ACC112 (cell line): ENCODE measurements at regions not wholly inside any gene's neighbourhood (a gene's known extent, or its start where the extent isn't known, plus 50 kb on each side); places are given as distances from the start of the nearest gene placed in this dataset.

Experiments used
- H2AFZ ChIP-seq: fragments of 200-600 bp; sonication (generic); one replicate; pipeline ENCODE4 v1.6.0; 2017; ENCODE audit warnings: antibody characterized with exemption, low read length; ENCODE audit not compliant: unreplicated experiment
- H3K27ac ChIP-seq: fragments of 200-600 bp; sonication (generic); 2 replicates; pipeline ENCODE4 v1.5.1; 2014; ENCODE audit warnings: low read depth, mild to moderate bottlenecking, antibody characterized with exemption, low read length, moderate library complexity
- H3K27me3 ChIP-seq: fragments of 200-600 bp; sonication (generic); 2 replicates; pipeline ENCODE4 v1.6.1; 2014; ENCODE audit warnings: mild to moderate bottlenecking, antibody characterized with exemption, low read length, moderate library complexity, mixed read lengths; ENCODE audit not compliant: insufficient read depth
- H3K36me3 ChIP-seq: fragments of 200-600 bp; sonication (generic); 2 replicates; pipeline ENCODE4 v1.6.1; 2016; ENCODE audit warnings: mild to moderate bottlenecking, antibody characterized with exemption, low read length, moderate library complexity, mixed read lengths; ENCODE audit not compliant: insufficient read depth
- H3K4me1 ChIP-seq: fragments of 200-600 bp; sonication (generic); one replicate; pipeline ENCODE4 v1.6.1; 2016; ENCODE audit warnings: low read length, mixed read lengths; ENCODE audit not compliant: insufficient read depth, unreplicated experiment, control insufficient read depth
- H3K4me3 ChIP-seq: fragments of 200-600 bp; sonication (generic); 2 replicates; pipeline ENCODE4 v1.5.1; 2014; ENCODE audit warnings: mild to moderate bottlenecking, low read depth, low read length
- H3K79me2 ChIP-seq: fragments of 200-600 bp; sonication (generic); one replicate; pipeline ENCODE4 v1.6.0; 2016; ENCODE audit warnings: low read length; ENCODE audit not compliant: control insufficient read depth, unreplicated experiment, insufficient read depth

GRCh38 chr15:70523616-70524015 is 239.7 kb downstream of the UACA start:
- H3K27me3 ChIP-seq = peaks cover 27% of the 10 kb centered on the region
- H2AFZ ChIP-seq = no peak overlapping the region
- H3K36me3 ChIP-seq = no peaks in the 10 kb centered on the region
- H3K4me3 ChIP-seq = no peak overlapping the region
- no peaks in the 10 kb centered on the region for H3K79me2 ChIP-seq
- H3K27ac ChIP-seq = no peak overlapping the region
- H3K4me1 ChIP-seq = peaks cover 32% of the 10 kb centered on the region

- Histone ChIP-seq H2AFZ (no peak overlapping the region), H3K36me3 (no peaks in the 10 kb centered on the region), H3K79me2 (no peaks in the 10 kb centered on the region), H3K4me3 (no peak overlapping the region), H3K27me3 (peaks cover 29% of the 10 kb centered on the region), H3K27ac (no peak overlapping the region), H3K4me1 (peaks cover 28% of the 10 kb centered on the region)
These were observed 240.2 kb downstream of the UACA start for GRCh38 chr15:70523192-70523591.

- H2AFZ ChIP-seq = no peak overlapping the region
- no peaks in the 10 kb centered on the region for H3K79me2 ChIP-seq
- H3K36me3 ChIP-seq = no peaks in the 10 kb centered on the region
- H3K27me3 ChIP-seq = peaks cover 29% of the 10 kb centered on the region
- peaks cover 27% of the 10 kb centered on the region for H3K4me1 ChIP-seq
- H3K4me3 ChIP-seq = no peak overlapping the region
- no peak overlapping the region for H3K27ac ChIP-seq
These were observed 240.9 kb downstream of the UACA start for GRCh38 chr15:70522323-70522966.

- no peak overlapping the region for H2AFZ ChIP-seq
- H3K4me3 ChIP-seq = no peak overlapping the region
- no peaks in the 10 kb centered on the region for H3K36me3 ChIP-seq
- no peaks in the 10 kb centered on the region for H3K79me2 ChIP-seq
- H3K4me1 ChIP-seq = peaks cover 20% of the 10 kb centered on the region
- H3K27me3 ChIP-seq = peaks cover 29% of the 10 kb centered on the region
- no peak overlapping the region for H3K27ac ChIP-seq
These were observed 241.6 kb downstream of the UACA start for GRCh38 chr15:70521576-70522322.

GRCh38 chr15:70519616-70520015 is 243.7 kb downstream of the UACA start:
- Histone ChIP-seq H3K27ac (no peak overlapping the region), H2AFZ (no peak overlapping the region), H3K4me3 (no peak overlapping the region), H3K4me1 (peaks cover under 1% of the 10 kb centered on the region), H3K79me2 (no peaks in the 10 kb centered on the region), H3K36me3 (no peaks in the 10 kb centered on the region), H3K27me3 (peaks cover 29% of the 10 kb centered on the region)

GRCh38 chr15:70519004-70519365 is 244.4 kb downstream of the UACA start:
- Histone ChIP-seq H3K4me3 (no peak overlapping the region), H3K4me1 (no peaks in the 10 kb centered on the region), H3K27ac (no peak overlapping the region), H3K36me3 (no peaks in the 10 kb centered on the region), H3K79me2 (no peaks in the 10 kb centered on the region), H2AFZ (no peak overlapping the region), H3K27me3 (peaks cover 29% of the 10 kb centered on the region)

GRCh38 chr15:70518201-70519003 is 245.0 kb downstream of the UACA start:
- Histone ChIP-seq H3K27me3 (peaks cover 29% of the 10 kb centered on the region), H3K36me3 (no peaks in the 10 kb centered on the region), H3K4me1 (no peaks in the 10 kb centered on the region), H2AFZ (no peak overlapping the region), H3K27ac (no peak overlapping the region), H3K4me3 (no peak overlapping the region), H3K79me2 (no peaks in the 10 kb centered on the region)

- Histone ChIP-seq H3K4me1 (no peaks in the 10 kb centered on the region), H3K4me3 (no peak overlapping the region), H3K36me3 (no peaks in the 10 kb centered on the region), H3K27ac (no peak overlapping the region), H3K27me3 (peaks cover 26% of the 10 kb centered on the region), H2AFZ (no peak overlapping the region), H3K79me2 (no peaks in the 10 kb centered on the region)
These were observed 246.2 kb downstream of the UACA start for GRCh38 chr15:70517194-70517590.

GRCh38 chr15:70516408-70517193 is 246.8 kb downstream of the UACA start:
- Histone ChIP-seq H3K79me2 (no peaks in the 10 kb centered on the region), H3K36me3 (no peaks in the 10 kb centered on the region), H3K4me3 (no peak overlapping the region), H3K4me1 (no peaks in the 10 kb centered on the region), H3K27me3 (peaks cover 26% of the 10 kb centered on the region), H3K27ac (no peak overlapping the region), H2AFZ (no peak overlapping the region)

- no peak overlapping the region for H3K27ac ChIP-seq
- H3K79me2 ChIP-seq = no peaks in the 10 kb centered on the region
- H2AFZ ChIP-seq = no peak overlapping the region
- H3K27me3 ChIP-seq = peaks cover 7% of the 10 kb centered on the region
- H3K36me3 ChIP-seq = no peaks in the 10 kb centered on the region
- peaks cover 6% of the 10 kb centered on the region for H3K4me1 ChIP-seq
- no peak overlapping the region for H3K4me3 ChIP-seq
These were observed 249.1 kb downstream of the UACA start for GRCh38 chr15:70514251-70514650.
